H1 (cell line): ENCODE measurements at regions not wholly inside any gene's neighbourhood (a gene's known extent, or its start where the extent isn't known, plus 50 kb on each side); places are given as distances from the start of the nearest gene placed in this dataset.

Experiments used
- CBX5 ChIP-seq: fragments of 300-800, 300-1000 bp; sonication (generic); IDR thresholded peaks from 2 replicates; pipeline ENCODE4 v1.7.1; 2016; ENCODE audit warnings: antibody characterized with exemption, low read length, low read depth
- CEBPB ChIP-seq: IDR thresholded peaks from 2 replicates; pipeline ENCODE4 v1.6.1; 2012; ENCODE audit warnings: low read depth, low read length
- CHD7 ChIP-seq: fragments of 300-600 bp; sonication (generic); IDR thresholded peaks from 2 replicates; pipeline ENCODE4 v1.7.1; 2012; ENCODE audit warnings: low read length, moderate library complexity, mild to moderate bottlenecking, inconsistent platforms; ENCODE audit not compliant: insufficient replicate concordance
- E2F6 ChIP-seq: IDR thresholded peaks from 2 replicates; pipeline ENCODE4 v1.6.1; 2012; ENCODE audit warnings: inconsistent platforms
- KDM1A ChIP-seq: fragments of 200-600, 300-600 bp; sonication (generic); IDR thresholded peaks from 2 replicates; pipeline ENCODE4 v1.7.1; 2016; ENCODE audit warnings: mild to moderate bottlenecking, low read length, borderline replicate concordance
- MAFK ChIP-seq: IDR thresholded peaks from 2 replicates; pipeline ENCODE4 v1.6.1; 2012; ENCODE audit warnings: low read depth, mild to moderate bottlenecking, improper control_type of control experiment, low read length
- RNF2 ChIP-seq: fragments of 200-900, 300-1000 bp; sonication (generic); IDR thresholded peaks from 2 replicates; pipeline ENCODE4 v1.7.1; 2016; ENCODE audit warnings: borderline replicate concordance, low read depth, mild to moderate bottlenecking, antibody characterized with exemption, low read length; ENCODE audit not compliant: poor library complexity, severe bottlenecking; ENCODE audit errors: missing control alignments
- TAF1 ChIP-seq: IDR thresholded peaks from 2 replicates; pipeline ENCODE4 v1.6.1; 2011; ENCODE audit warnings: mild to moderate bottlenecking, low read depth, low read length
- USF2 ChIP-seq: IDR thresholded peaks from 2 replicates; pipeline ENCODE4 v1.6.1; 2011; ENCODE audit warnings: low read length, improper control_type of control experiment
- ZNF274 ChIP-seq: IDR thresholded peaks from 2 replicates; pipeline ENCODE4 v1.7.0; 2012; ENCODE audit warnings: low read length, borderline replicate concordance; ENCODE audit errors: extremely low read depth

DNA sequence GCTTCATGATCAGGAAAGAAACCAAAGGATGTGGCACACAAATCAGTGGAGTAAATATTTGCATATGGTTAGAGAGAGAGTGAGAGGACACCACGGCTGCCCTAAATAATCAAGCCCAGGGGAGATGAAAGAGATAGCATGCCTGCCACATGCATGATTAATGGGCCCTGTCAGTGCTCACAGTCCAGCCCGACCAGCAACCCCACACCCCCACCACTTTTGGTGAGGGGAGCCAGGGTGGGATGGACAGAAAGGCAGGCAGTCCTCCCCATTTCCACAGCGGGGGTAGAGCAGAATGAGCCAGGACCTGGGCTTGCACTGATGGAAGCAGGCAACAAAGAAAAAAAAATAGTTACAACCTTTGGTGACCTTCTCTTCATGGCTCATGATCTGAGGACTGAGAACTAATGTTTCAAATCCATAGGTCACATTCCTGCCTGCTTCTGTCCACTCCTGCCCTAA is 545.0 kb downstream of the ETS1 start (continued):
- TF ChIP-seq CHD7: no peak
- TF ChIP-seq ZNF274: no peak
- TF ChIP-seq CBX5: no peak
- TF ChIP-seq MAFK: no peak
- TF ChIP-seq TAF1: no peak
- TF ChIP-seq E2F6: no peak
- TF ChIP-seq USF2: no peak
- no peak for TF ChIP-seq KDM1A
- TF ChIP-seq CEBPB: no peak
- no peak for TF ChIP-seq RNF2
